OCI-LY3 (cell line): ENCODE measurements at regions not wholly inside any gene's neighbourhood (a gene's known extent, or its start where the extent isn't known, plus 50 kb on each side); places are given as distances from the start of the nearest gene placed in this dataset.
A peak's percentile ranks its signal among the peaks of the same experiment; 100 is the strongest.

Experiments
- H2AFZ ChIP-seq: fragments of 200-600, 300-600 bp; shearing (Covaris generic); 2 replicates; pipeline ENCODE4 v1.6.0; 2014; ENCODE audit warnings: antibody characterized with exemption, low read depth, low read length
- H3K27ac ChIP-seq: fragments of 200-600, 300-600 bp; sonication (generic); 2 replicates; pipeline ENCODE4 v1.5.1; 2014; ENCODE audit warnings: mild to moderate bottlenecking, low read length, moderate library complexity, mixed read lengths
- H3K27me3 ChIP-seq: fragments of 200-600, 300-600 bp; sonication (generic); 2 replicates; pipeline ENCODE4 v1.6.1; 2014; ENCODE audit warnings: low read depth, low read length, mixed read lengths
- H3K36me3 ChIP-seq: fragments of 200-600, 300-600 bp; sonication (generic); replicated peaks from 2 replicates; pipeline ENCODE3; 2014; ENCODE audit warnings: low read depth, low read length, mixed read lengths
- H3K4me1 ChIP-seq: fragments of 300-600, 200-600 bp; sonication (generic); 2 replicates; pipeline ENCODE4 v1.6.1; 2014; ENCODE audit warnings: low read length, mixed read lengths
- H3K4me2 ChIP-seq: fragments of 200-600, 300-600 bp; sonication (generic); 2 replicates; pipeline ENCODE4 v1.6.1; 2014; ENCODE audit warnings: low read length, mixed read lengths
- H3K4me3 ChIP-seq: fragments of 300-600, 200-600 bp; sonication (generic); 2 replicates; pipeline ENCODE4 v1.5.1; 2014; ENCODE audit warnings: antibody characterized with exemption, mild to moderate bottlenecking, low read length, moderate library complexity
- H3K79me2 ChIP-seq: fragments of 300-600, 200-600 bp; shearing (Covaris generic); 2 replicates; pipeline ENCODE4 v1.6.1; 2014; ENCODE audit warnings: mild to moderate bottlenecking, low read length, mixed read lengths
- H3K9ac ChIP-seq: fragments of 300-600, 200-600 bp; shearing (Covaris generic); 2 replicates; pipeline ENCODE4 v1.6.0; 2014; ENCODE audit warnings: mild to moderate bottlenecking, low read length, moderate library complexity
- H3K9me3 ChIP-seq: fragments of 200-600, 300-600 bp; shearing (Covaris generic); 2 replicates; pipeline ENCODE4 v1.6.1; 2014; ENCODE audit warnings: low read length, mixed read lengths; ENCODE audit not compliant: insufficient read depth
- H4K20me1 ChIP-seq: fragments of 200-600, 300-600 bp; sonication (generic); 2 replicates; pipeline ENCODE4 v1.6.1; 2016; ENCODE audit warnings: low read length, mixed read lengths; ENCODE audit not compliant: insufficient read depth
- CTCF ChIP-seq: fragments of 200-600, 300-600 bp; sonication (generic); IDR thresholded peaks from 2 replicates; pipeline ENCODE4 v1.5.1; 2014; ENCODE audit warnings: antibody characterized with exemption, low read length, low read depth
- EZH2phosphoT487 ChIP-seq: fragments of 200-600 bp; shearing (Covaris generic); IDR thresholded peaks from 2 replicates; pipeline ENCODE4 v1.6.1; 2018; ENCODE audit warnings: antibody characterized with exemption, mixed run types, low read depth

GRCh38 chr3:5425371-5425770, 237.9 kb downstream of the EDEM1 start:
- no peaks in the 10 kb centered on the region for H3K79me2 ChIP-seq
- peaks cover 39% of the 10 kb centered on the region for H3K27me3 ChIP-seq
- H3K9me3 ChIP-seq: no peaks in the 10 kb centered on the region
- H3K36me3 ChIP-seq: no peaks in the 10 kb centered on the region
- no peak overlapping the region for H3K9ac ChIP-seq
- H3K27ac ChIP-seq: no peak overlapping the region
- no peak overlapping the region for H2AFZ ChIP-seq
- no peaks in the 10 kb centered on the region for H4K20me1 ChIP-seq
- H3K4me2 ChIP-seq: no peak overlapping the region
- H3K4me1 ChIP-seq: peaks cover 18% of the 10 kb centered on the region
- no peak overlapping the region for H3K4me3 ChIP-seq
- TF ChIP-seq EZH2phosphoT487: no peak
- TF ChIP-seq CTCF: no peak

GRCh38 chr3:5426094-5426883, 238.8 kb downstream of the EDEM1 start:
- Histone ChIP-seq H3K4me1 (peaks cover 18% of the 10 kb centered on the region), H3K36me3 (no peaks in the 10 kb centered on the region), H3K79me2 (no peaks in the 10 kb centered on the region), H4K20me1 (no peaks in the 10 kb centered on the region), H2AFZ (no peak overlapping the region), H3K9me3 (no peaks in the 10 kb centered on the region), H3K27ac (no peak overlapping the region), H3K9ac (no peak overlapping the region), H3K4me2 (peak overlapping the region; percentile 37), H3K27me3 (peaks cover 44% of the 10 kb centered on the region), H3K4me3 (no peak overlapping the region)
- no peak for TF ChIP-seq EZH2phosphoT487
- peak; percentile 92 for TF ChIP-seq CTCF

GRCh38 chr3:5427021-5427420, 239.5 kb downstream of the EDEM1 start:
- Histone ChIP-seq H2AFZ (no peak overlapping the region), H3K9ac (no peak overlapping the region), H3K4me3 (no peak overlapping the region), H3K36me3 (no peaks in the 10 kb centered on the region), H3K27me3 (peaks cover 45% of the 10 kb centered on the region), H3K27ac (no peak overlapping the region), H3K9me3 (no peaks in the 10 kb centered on the region), H3K4me1 (peaks cover 18% of the 10 kb centered on the region), H3K4me2 (no peak overlapping the region), H4K20me1 (no peaks in the 10 kb centered on the region), H3K79me2 (no peaks in the 10 kb centered on the region)
- TF ChIP-seq CTCF (no peak), EZH2phosphoT487 (no peak)

- H3K4me3 ChIP-seq: no peak overlapping the region
- peaks cover 18% of the 10 kb centered on the region for H3K4me1 ChIP-seq
- no peaks in the 10 kb centered on the region for H3K9me3 ChIP-seq
- H2AFZ ChIP-seq: no peak overlapping the region
- H3K9ac ChIP-seq: no peak overlapping the region
- H3K27me3 ChIP-seq: peaks cover 42% of the 10 kb centered on the region
- H3K79me2 ChIP-seq: no peaks in the 10 kb centered on the region
- H3K36me3 ChIP-seq: no peaks in the 10 kb centered on the region
- H4K20me1 ChIP-seq: no peaks in the 10 kb centered on the region
- no peak overlapping the region for H3K27ac ChIP-seq
- TF ChIP-seq CTCF (no peak), EZH2phosphoT487 (no peak)
- no peak overlapping the region for H3K4me2 ChIP-seq
Measured at GRCh38 chr3:5427938-5428337, 240.4 kb downstream of the EDEM1 start.
